Gastroesophageal sphincter (tissue), 3 donors: ENCODE measurements at regions not wholly inside any gene's neighbourhood (a gene's known extent, or its start where the extent isn't known, plus 50 kb on each side); places are given as distances from the start of the nearest gene placed in this dataset.

Experiments used
- POLR2A ChIP-seq, 2 donors: fragments of 450-650 bp; IDR thresholded peaks; one replicate each; pipeline ENCODE4 v1.6.1; 2017; ENCODE audit warnings: antibody characterized with exemption in 2 of 2, mild to moderate bottlenecking in 2 of 2, moderate library complexity in 1 of 2
- TF ChIP-seq, protein P1 (sequence below), 4 experiments: fragments of 200-600 bp in 2 of 4; fragments of 450-650 bp in 2 of 4; sonication (generic) in 1 of 4; IDR thresholded peaks; one replicate each; pipeline ENCODE4 v1.5.1; 2017 to 2019; ENCODE audit warnings: antibody characterized with exemption in 4 of 4, mild to moderate bottlenecking in 2 of 4, moderate library complexity in 2 of 4

GRCh38 chr9:15101095-15101494 lies 190.9 kb upstream of the FREM1 start:
- TF ChIP-seq, protein P1, sequence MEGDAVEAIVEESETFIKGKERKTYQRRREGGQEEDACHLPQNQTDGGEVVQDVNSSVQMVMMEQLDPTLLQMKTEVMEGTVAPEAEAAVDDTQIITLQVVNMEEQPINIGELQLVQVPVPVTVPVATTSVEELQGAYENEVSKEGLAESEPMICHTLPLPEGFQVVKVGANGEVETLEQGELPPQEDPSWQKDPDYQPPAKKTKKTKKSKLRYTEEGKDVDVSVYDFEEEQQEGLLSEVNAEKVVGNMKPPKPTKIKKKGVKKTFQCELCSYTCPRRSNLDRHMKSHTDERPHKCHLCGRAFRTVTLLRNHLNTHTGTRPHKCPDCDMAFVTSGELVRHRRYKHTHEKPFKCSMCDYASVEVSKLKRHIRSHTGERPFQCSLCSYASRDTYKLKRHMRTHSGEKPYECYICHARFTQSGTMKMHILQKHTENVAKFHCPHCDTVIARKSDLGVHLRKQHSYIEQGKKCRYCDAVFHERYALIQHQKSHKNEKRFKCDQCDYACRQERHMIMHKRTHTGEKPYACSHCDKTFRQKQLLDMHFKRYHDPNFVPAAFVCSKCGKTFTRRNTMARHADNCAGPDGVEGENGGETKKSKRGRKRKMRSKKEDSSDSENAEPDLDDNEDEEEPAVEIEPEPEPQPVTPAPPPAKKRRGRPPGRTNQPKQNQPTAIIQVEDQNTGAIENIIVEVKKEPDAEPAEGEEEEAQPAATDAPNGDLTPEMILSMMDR (IDR thresholded peaks at IDR 0.05): no peak
- no peak for TF ChIP-seq POLR2A (IDR thresholded peaks at IDR 0.05)
